Inflammatory macrophage treated with lipopolysaccharide for 1 hour (primary cell): ENCODE measurements at regions not wholly inside any gene's neighbourhood (a gene's known extent, or its start where the extent isn't known, plus 50 kb on each side); places are given as distances from the start of the nearest gene placed in this dataset.
"Not testable (repeated sequence)": the region's sequence is repeated elsewhere in the genome, so short reads cannot be mapped to it uniquely, and the experiment has no call there.

Experiments
- DNase-seq, 2 donors: peaks; one replicate each; pipeline ENCODE4 v3.0.0-alpha.2; 2020 to 2022

DNA sequence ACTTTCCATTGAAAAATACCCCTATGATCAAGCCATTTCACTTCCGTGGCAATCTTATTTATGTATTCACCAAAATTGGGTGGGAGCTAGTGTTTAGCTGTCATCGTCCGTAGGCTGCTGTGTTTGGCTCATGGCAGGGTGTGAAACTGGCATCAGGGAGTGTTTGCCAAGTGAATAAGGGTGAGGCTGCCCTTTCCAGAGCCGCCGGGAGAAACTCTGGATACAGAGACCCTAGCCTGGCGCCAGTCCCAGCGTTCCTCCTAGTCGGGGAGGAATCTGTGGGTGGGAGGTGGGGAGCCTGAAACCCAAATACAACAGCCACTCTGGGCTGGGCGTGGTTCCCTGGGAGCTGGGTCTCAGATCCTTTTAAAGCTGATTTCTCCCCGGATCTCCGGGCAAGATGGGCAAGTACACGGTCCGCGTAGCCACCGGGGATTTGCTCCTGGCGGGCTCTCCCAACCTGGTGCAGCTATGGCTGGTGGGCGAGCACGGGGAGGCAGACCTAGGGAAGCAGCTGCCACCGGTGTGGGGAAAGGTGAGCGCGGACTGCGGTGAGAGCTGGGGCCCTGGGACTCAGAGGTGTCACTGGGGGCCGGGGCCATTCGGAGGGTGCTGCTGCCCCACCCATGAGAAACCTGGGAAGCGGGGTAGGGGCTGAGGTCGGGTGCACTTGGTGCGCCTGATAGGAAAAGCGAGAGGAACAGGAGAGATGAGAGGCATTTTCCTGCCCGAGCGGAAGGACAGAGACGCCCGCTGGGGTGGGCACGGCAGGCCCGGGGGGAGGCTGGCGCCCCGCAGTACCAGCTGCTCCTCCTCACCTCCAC, 62.1 kb upstream of the TEKT1 start:
- DNase-seq: no peak

DNA sequence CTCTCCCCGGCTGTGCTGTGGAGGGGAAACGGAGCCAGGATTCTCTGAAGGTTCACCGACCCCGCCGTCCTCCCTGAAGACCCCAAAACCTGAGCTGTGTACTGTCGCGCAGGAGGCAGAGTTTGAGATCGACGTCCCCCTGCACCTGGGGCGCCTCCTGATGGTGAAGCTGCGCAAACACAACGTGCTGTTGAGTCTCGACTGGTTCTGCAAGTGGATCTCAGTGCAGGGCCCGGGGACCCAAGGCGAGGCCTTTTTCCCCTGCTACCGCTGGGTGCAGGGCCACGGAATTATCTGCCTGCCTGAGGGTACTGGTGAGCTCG, 62.6 kb upstream of the TEKT1 start:
- peak in 1 of 2 donors; percentile 26 for DNase-seq

DNA sequence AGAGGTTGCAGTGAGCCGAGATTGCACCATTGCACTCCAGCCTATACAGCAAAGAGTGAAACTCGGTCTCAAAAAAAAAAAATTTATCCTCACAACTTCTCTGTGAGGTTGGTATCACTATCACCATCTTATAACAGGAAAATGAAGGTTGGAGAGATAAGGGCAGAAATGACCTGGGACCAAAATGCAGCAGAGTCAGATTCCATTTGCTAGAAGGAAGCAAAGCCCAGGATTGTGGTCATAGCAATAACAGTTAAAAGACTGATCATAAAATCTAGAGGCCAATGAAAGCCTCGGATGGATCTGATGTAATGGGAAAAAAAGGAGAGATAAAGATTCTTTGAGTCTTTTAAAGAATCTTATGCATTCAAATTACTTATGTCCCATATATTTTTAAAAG, 69.6 kb upstream of the TEKT1 start:
- DNase-seq: no peak

DNA sequence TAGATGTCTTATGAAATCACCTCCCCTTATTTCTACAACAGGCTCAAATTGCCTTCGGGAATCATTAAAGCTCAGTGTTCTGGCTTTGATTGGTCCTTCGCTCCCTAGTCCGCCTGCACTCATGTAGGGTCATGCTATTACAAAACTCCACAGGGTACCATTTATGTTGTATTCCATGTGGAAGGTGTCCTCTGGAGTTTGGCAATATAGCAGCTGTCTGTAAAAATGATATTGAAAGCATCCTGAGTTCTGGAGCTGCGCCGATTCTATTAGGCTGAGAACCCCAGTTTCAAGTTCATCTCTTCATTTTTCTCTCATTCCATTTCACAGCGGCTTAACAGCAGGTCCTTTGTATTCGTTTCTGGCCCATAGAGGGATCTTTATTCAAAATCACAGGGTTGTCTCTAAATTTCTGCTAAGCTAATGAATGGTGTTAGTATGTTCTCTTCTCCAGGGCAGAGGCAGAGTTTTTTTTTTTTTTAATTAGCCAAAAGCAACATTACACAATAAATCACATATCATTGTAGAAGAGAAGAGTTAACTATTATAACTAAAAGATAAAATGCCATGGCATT, 71.9 kb upstream of the TEKT1 start:
- no peak for DNase-seq

DNA sequence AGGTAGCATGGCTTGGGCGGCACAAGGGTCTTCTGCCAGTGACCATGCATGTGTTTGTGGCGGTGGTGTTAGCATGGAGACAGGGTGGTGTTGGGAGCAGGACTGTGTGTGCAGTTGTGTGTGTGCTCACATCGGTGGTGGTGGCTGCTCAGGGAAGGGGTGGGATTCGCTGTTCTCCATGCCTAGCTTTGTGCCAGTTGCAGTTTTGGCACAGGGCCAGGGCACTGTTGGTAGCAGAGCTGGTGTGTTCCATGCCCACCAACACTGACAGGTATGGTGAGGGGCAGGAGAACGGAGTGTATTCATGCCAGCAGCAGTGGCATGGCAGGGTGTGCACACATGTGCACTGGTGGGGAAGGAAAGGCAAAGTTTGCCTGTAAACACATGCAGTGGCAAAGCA, 77.3 kb upstream of the TEKT1 start:
- no peak for DNase-seq

DNA sequence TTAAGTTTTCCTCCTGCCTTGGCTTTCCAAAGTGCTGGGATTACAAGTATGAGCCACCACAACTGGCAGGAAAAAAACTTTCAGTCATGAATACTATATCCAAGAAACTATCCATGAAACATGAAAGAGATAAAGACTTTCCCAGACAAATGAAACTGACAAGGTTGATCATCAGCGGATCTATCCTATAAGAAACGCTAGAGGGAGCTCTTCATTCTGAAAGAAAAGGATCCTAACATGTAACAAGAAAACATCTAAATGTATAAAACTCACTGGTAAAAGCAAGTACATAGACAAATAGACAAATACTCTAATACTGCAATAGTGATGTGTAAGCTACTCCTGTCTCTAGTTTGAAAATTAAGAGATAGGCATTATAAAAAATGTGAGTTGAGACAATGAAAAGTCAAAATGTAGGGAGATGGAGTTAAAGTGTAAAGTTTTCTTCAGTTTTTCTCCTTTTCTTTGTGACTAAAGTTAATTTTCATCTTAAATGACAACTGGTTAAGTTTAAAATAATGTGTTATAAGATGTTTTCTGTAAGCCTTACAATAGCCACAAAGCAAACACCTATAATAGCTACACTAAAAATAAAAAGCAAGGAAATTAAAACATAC, 79.6 kb upstream of the TEKT1 start:
- DNase-seq: peak; percentile 26 to 81

DNA sequence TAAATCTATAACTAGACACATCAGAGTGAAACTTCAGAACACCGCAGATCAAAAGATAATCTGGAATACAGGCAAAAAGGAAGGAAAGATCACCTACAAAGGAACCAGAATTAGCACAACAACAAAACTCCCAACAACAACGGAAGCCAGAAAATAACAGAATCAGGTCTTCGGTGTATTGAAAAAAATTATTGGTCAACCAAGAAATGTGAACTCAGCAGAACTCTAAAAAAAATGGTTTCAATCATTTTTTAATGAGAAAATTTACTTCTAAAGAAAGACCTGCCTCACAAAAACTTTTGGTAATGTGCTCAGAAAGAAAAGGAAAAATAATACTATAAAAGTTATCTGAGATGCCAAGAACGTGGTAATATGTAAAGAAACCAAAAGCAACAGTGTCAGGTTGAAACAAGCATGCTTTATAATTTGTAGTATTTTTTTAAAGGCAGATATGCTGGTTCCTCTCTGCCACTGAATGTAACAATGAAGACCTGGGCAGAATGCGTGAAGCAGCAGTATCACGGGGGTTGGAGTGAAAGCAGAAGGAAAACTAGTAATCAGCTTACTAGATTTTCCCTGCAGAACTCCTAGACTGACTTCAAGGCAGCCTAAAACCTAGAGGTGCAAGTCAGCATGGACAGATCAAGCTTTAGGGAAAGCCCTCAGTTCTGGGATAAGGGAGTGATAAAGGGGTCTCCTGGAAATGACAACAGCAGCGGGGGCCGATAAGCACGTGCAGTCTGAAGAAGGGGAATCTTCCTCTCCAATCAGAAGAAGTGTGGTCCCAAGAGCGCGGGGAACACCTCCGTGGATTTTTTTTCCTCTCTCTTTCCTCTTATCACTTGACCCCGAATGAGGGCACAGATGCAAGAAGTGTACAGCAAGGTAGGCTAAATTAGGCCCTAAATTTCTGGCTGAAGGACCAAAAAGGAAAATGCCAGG, 80.9 kb upstream of the TEKT1 start:
- no peak for DNase-seq

DNA sequence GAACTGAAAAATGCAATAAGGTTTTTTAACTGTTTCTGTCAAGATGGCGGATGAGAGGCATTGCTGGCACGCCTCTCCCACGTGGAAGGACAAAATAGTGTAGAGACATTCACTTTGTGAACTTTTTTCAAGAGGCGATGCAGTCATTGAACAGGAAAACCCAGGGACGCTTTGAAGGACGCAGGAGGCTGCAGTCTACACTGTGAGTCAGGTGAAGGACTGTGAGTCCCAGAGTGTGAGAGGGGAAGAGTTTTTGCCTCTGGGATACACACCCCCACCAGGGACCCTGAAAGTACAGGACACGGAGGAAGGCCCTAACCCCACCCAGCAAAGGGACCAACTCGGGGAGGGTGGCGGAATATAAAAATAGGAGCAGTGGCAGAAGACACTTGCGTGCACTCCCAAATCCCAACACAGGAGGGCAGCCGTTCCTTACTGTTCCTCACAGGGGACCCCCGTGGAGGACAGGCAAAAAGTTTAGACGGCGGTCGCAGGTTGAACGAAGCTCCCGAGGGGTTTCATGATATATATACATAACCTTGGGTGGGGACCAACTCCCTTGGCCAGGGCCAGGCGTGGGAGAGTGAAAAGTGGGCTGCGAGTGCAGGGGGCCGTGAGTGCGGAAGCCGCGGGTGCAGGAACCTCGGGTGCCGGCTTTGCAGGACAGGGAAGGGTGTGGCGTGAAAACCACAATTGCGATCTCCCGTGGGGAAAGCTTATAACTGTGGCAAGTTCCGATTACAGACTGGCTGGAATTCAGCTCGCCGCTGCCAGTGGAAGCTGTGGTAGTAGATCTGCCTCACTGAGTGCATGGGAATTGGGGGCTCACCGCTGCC, 82.0 kb upstream of the ALOX12 start:
- DNase-seq: peak; percentile 25 to 86

DNA sequence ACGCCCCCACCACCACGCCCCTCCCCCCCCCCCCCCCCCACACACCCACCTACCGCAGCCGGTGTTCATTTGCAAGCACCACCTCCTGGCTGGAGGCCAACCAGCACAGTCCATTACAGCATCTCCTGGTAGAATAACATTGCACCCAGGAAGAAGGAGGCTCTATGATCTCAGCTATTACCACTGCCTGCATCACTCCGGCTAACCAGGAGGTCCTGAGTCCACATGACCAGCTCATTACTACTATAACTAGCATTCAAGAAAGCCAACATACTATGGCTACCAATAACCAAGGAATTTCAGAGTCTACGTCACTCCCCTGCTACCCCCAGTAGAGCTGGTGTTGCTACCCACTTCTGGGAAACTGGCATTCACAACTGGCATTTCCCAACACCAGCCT, 81.1 kb upstream of the ALOX12 start:
- DNase-seq: no peak

DNA sequence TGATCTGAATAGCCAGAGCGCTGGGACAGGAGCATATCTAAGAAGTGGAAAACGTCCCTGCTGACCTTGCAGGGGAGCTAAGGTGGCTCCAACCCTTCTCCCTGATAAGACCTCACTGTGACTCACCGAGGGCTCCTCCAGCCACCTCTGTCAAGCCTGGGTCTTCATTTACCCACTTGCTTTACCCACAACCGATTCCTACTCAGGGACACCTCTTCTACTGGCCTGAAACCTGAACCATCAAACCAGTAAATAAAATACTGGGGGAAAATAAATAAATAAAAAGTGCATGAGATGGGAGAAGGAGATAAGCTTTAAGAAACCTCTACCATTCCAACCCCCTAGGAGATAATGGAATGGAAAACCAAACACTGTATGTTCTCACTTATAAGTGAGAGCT, 80.2 kb upstream of the ALOX12 start:
- no peak for DNase-seq

DNA sequence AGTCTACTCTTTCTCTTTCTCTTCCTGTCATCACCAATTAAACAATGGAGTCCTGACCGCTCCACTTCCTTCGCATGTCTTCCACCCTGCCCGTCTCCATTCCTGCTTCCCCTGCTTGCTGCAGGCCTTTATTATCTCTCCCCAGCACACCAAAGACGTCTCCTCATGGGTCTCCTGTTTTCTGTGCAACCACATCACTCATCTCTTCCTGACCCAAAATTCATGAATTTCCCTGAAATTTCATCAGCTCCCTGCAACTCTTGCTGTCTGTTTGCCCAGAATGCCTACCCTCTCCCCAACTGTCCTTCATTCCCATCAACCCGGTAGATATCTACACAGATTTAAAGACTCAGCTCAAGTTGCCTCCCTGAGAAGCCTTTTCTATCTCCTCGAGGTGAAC, 76.7 kb upstream of the ALOX12 start:
- DNase-seq: no peak

DNA sequence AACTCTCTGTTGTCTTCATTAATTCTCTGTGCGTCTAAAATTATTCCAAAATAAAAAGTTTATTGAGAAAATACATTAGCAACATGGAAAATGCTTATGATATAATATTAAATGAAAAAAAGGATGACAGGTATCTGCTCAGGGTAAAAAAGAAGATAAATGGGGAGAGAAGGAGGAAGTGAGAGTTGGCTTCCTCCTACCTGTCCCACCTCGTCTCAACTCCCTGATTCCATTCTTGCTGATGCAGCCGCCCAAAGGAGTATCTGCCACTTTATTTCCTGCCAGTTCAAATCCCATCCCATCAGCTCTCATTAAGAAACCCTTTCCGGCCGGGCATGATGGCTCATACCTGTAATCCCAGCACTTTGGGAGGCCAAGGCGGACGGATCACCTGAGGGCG, 72.5 kb upstream of the ALOX12 start:
- DNase-seq: no peak

DNA sequence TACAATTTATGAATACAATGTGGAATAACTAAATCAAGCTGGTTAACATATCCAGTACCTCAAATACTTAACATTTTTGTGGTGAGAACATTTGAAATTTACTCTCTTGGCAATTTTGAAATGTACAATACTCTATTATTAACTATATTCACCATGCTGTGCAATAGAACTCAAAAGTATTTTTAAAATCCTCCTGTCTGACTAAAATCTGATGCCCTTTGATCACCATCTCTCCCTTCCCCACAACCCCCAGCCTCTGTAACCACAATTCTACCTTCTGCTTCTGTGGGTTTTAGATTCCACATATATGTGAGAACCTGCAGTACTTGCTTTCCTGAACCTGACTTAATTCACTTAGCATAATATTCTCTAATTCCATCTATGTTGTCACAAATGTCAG, 71.6 kb upstream of the ALOX12 start:
- DNase-seq: no peak

DNA sequence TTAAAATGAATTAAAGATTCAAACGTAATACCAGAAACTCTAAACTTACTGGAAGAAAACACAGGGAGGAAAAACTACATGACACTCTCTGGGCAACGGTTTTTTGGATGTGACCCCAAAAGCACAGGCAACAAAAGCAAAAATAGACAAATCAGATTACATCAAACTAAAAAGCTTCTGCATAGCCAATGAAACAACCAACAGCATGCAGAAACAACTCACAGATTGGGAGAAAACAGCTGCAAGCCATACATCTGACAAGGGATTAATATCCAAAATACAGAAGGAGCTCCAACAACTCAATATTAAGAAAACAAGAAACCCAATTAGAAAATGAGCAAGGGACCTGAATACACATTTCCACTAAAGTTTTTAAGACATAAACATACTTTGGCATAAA, 69.2 kb upstream of the ALOX12 start:
- DNase-seq: no peak

DNA sequence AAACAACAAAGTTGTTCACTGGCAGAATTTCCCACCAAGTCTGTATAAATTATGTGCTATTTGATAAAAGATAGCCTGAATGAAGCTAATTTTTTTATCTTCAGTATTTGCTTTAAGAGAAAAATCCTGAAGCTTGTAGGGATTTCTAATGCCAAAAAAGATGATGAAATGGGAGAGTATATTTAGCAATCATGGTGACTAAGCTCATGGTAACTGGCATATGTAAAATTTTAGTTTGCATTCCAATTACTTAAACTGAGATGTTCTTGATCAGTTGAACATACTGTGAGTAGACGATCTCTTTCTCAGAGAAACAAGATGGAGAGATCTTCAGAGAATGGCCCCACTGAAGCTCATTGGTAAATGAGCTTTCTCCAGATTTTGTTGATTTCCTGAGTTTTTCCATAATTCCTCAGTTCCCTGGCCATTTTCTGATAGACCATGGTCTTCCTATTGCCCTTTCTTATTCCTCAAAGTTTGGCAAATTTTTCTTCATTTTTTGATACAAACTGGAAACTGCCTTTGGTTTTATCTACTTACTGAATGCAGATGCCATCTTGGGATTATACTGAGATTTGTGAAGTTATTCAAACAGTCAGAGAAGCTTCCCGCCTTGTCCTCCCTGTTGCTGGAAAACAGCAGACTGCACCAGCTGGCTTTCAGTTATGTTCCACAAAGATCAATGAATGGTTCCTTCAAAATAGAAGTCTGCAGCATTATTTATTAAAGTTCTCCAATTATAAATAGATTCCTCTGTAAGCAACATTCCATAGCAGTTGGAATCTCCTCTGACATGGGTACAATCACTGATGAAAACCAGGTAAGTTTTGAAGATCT, 68.3 kb upstream of the ALOX12 start:
- DNase-seq: peak; percentile 64 to 88

DNA sequence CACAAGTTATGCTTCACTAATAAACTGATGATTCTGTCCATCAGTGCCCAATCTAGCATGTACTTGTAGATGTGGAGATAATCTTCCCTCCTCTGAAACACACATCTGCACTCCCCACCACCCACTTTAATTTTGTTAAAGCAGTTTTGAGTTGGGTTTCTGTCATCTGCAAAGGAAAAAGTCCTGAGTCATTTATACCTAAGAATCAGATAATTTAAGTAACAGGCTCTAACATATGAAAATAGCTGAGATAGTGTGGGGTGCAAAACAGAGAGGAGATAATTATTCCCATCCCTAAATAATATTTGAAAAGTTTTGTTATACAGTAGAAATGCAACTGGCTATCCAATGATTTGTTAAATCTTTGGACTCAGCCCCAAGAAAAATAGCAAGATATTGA, 67.7 kb upstream of the ALOX12 start:
- no peak for DNase-seq

DNA sequence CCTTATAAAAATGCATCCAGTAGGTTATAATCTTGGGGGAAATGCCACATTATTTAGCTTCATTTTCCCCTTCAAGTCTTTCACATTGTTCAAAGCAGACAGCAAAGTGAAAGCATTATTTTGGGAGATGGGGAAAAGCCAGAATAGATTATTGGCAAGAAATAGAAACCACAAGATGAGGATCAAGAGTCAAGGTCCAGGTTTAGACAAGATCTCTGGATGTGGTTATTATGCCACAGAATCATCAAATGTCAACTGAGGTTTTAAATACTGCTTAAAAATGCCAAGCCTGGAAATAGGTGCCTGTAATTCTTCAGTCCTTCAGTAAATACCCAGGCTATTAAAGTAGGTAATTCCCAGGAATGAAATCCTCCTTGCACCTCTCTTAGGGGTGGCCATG, 65.1 kb upstream of the ALOX12 start:
- no peak for DNase-seq

DNA sequence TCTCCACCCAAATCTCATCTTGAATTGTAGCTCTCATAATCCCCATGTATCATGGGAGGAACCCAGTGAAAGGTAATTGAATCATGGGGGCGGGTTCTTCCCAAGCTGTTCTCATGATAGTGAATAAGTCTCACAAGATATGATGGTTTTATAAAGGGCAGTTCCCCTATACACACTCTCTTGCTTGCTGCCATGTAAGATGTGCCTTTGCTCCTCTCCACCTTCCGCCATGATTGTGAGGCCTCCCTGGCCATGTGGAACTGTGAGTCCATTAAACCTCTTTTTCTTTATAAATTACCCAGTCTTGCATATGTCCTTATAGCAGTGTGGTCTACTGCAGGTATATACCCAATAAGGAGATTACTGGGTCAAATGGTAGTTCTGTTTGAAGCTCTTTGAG, 61.3 kb upstream of the ALOX12 start:
- not testable (repeated sequence) for DNase-seq

DNA sequence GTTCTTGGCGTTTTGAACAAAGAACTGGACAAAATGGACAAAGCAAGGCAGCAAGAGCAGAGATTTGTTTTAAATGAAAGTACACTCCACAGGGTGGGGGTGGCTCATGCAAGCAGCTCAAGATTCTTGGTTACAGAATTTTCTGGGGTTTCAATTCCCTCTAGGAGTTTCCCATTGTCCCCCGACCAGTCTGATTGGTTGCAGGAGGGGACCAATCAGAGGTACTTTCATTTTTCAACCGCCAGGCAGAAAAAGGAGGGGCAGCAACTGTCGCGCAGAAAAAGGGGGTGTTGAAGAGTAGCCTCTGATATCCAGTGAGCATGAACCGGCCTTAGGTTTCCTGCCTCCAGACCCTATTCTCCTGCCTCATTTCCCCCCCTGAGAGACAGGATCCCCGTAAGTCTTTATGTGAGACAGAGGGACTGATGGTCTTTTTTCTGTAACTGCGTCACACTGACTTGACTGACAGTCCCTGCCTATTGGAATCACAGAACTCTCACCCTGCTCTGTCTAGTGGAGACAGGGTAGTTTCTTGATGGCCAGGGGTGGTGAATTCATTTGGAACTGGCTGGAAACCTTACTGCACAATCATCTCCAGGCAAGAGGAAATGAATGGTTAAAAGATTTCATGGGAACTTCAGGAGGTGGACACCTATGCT, 59.4 kb upstream of the ALOX12 start:
- peak; percentile 73 to 79 for DNase-seq

DNA sequence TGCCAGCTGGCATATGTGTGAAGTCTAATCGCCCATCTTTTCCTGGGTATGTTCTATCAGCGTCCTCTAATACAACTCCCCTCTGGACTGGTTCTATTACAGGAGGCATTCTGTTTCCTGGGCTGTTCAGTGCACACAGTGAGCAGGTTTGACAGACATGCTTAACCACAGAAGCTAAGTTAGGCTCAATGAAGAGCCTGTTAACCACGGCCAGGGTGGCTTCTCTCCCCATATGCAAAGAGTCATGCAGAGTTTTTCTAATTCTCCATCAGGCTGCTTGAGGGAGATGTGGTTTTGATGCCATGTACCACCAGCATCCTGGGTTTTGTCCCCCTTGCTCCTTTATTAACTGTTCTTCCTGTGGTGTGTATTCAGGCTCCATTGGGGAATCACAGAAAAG, 57.2 kb upstream of the ALOX12 start:
- no peak for DNase-seq

DNA sequence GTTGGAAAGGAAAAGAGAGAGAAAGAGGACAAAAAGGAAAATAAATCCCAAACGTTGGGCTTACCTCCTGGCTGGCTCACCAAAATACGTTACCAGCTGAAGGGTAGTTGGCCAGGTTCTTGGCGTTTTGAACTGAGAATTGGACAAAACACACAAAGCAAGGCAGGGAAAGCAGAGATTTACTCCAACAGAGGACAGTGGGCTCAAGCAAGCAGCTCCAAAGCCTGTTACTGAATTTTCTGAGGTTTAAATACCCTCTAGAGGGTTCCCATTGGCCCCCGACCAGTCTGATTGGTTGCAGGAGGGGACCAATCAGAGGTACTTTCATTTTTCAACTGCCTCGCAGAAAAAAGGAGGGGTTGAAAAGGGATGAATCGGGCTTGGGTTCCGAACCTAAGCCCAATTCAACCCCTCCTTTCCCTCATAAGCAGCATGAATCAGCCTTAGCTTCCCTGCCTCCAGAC, 55.6 kb upstream of the ALOX12 start:
- DNase-seq: no peak
